Ovary (tissue), 7 donors: ENCODE measurements at regions not wholly inside any gene's neighbourhood (a gene's known extent, or its start where the extent isn't known, plus 50 kb on each side); places are given as distances from the start of the nearest gene placed in this dataset.

Experiments
- DNase-seq, 5 donors: peaks; one replicate each; pipeline ENCODE4 v3.0.0-alpha.2; 2019 to 2020
- H3K27ac ChIP-seq, 2 donors: fragments of 200-600 bp; one replicate each; pipeline versions ENCODE4 v1.5.1 to v1.8.0; 2019 to 2022
- H3K27me3 ChIP-seq: fragments of 200-600 bp; one replicate; pipeline ENCODE4 v1.8.0; 2022
- H3K36me3 ChIP-seq: fragments of 200-600 bp; sonication (generic); one replicate; pipeline ENCODE4 v1.5.1; 2019
- H3K4me1 ChIP-seq: one replicate; pipeline ENCODE4 v1.8.1; 2013; ENCODE audit warnings: mild to moderate bottlenecking, moderate library complexity; ENCODE audit not compliant: insufficient read depth
- H3K4me3 ChIP-seq: fragments of 200-600 bp; sonication (generic); one replicate; pipeline ENCODE4 v1.5.1; 2017
- H3K9me3 ChIP-seq, 2 donors: fragments of 200-600 bp in 1 of 2; sonication (generic) in 1 of 2; one replicate each; pipeline versions ENCODE4 v1.5.1 to v1.8.1; 2013 to 2019; ENCODE audit warnings: mild to moderate bottlenecking in 1 of 2, moderate library complexity in 1 of 2
- EP300 ChIP-seq: sonication (generic); formaldehyde crosslinking; IDR thresholded peaks from one replicate; pipeline ENCODE4 v1.6.1; 2017; ENCODE audit warnings: antibody characterized with exemption
- POLR2A ChIP-seq: fragments of 450-650 bp; IDR thresholded peaks from one replicate; pipeline ENCODE4 v1.6.1; 2017; ENCODE audit warnings: antibody characterized with exemption, mild to moderate bottlenecking, moderate library complexity
- WGBS, 3 donors: extraction: QIAGEN DNeasy Blood & Tissue Kit in 1 of 3; methylation state at CpG; one replicate each; pipeline versions ENCODE4 v1.1.5 to v1.1.7; 2013 to 2017; 5-methylcytosine and 5-hydroxymethylcytosine counted together
- intact Hi-C, 4 donors: fragments of 100-400 bp; cut with DNase I; formaldehyde crosslinking; loops; one replicate each; pipeline versions ENCODE4 v1.11.0 to v1.15.1; 2022 to 2023
- TF ChIP-seq, protein P1 (sequence below), 3 donors: fragments of 450-650 bp in 2 of 3; fragments of 200-600 bp in 1 of 3; IDR thresholded peaks; one replicate each; pipeline versions ENCODE4 v1.5.1 to v1.8.0; 2016 to 2022; ENCODE audit warnings: antibody characterized with exemption in 3 of 3, mild to moderate bottlenecking in 1 of 3
- donor health status: DM: no; HTN: no; CAD: no; lungs with moderate emphysema.
- donor health status: DM: no; HTN: no; CAD: no.
- donor health status: Bipolar disorder and iron deficiency.
- donor health status: DM: no; HTN: no; CAD: no.
- donor health status: DM: yes; HTN: yes; CAD: no.

DNA sequence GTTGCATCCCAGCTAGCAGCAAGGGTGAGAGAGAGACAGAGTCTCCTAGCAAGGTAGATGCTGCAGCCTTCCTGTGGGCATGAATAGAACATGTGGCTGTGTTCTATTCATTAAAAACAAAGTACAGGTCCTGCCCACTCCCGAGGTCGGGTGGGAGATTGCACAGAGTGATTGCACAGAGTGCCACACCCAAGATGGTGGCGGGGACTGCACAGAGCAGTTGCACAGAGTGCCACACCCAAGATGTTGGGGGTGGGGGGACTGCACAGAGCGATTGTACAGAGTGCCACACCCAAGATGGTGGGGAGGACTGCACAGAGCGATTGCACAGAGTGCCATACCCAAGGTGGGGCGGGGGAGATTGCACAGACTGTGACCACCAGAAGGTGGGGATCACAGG, 410.8 kb upstream of the EEF2KMT start:
- H3K9me3 ChIP-seq: no peaks in the 10 kb centered on the region
- H3K4me1 ChIP-seq: no peaks in the 10 kb centered on the region
- H3K36me3 ChIP-seq: no peaks in the 10 kb centered on the region
- no peak for DNase-seq
- H3K27ac ChIP-seq: no peak overlapping the region
- WGBS, 3 donors: 75 to 83% (median 78%) methylated on average over 6 of the region's 6 CpGs
- no peaks in the 10 kb centered on the region for H3K27me3 ChIP-seq
- H3K4me3 ChIP-seq: no peak overlapping the region
- intact Hi-C loops: no loop called here
- TF ChIP-seq POLR2A: no peak
- no peak for TF ChIP-seq EP300
- TF ChIP-seq, protein P1, sequence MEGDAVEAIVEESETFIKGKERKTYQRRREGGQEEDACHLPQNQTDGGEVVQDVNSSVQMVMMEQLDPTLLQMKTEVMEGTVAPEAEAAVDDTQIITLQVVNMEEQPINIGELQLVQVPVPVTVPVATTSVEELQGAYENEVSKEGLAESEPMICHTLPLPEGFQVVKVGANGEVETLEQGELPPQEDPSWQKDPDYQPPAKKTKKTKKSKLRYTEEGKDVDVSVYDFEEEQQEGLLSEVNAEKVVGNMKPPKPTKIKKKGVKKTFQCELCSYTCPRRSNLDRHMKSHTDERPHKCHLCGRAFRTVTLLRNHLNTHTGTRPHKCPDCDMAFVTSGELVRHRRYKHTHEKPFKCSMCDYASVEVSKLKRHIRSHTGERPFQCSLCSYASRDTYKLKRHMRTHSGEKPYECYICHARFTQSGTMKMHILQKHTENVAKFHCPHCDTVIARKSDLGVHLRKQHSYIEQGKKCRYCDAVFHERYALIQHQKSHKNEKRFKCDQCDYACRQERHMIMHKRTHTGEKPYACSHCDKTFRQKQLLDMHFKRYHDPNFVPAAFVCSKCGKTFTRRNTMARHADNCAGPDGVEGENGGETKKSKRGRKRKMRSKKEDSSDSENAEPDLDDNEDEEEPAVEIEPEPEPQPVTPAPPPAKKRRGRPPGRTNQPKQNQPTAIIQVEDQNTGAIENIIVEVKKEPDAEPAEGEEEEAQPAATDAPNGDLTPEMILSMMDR (IDR thresholded peaks at IDR 0.05): no peak

DNA sequence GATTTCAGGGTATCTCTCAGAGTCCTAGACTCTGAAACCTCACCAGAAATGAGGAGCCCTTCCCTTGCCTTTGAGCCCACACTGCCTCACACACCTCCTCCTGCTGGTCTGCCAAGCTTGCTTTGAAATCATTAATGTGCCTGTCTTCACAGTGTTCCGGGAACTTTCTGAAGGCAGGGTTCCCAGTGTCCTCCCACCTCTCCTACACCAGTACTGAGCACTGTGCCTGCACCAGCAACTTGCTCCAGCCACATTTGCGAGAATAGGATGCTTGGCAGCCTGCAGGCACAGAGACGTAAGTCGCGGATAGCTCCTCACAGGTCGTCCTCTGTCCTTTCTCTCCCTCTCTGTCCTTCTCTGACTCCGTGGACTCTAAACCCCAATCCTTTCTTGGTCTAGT, 408.4 kb upstream of the EEF2KMT start:
- WGBS, 3 donors: 61 to 63% (median 61%) methylated on average over 7 of the region's 7 CpGs
- no peak for DNase-seq
- intact Hi-C loops: no loop called here
- no peak overlapping the region for H3K27ac ChIP-seq
- no peaks in the 10 kb centered on the region for H3K36me3 ChIP-seq
- no peaks in the 10 kb centered on the region for H3K4me1 ChIP-seq
- H3K4me3 ChIP-seq: no peak overlapping the region
- no peaks in the 10 kb centered on the region for H3K9me3 ChIP-seq
- TF ChIP-seq POLR2A: no peak
- TF ChIP-seq EP300: no peak
- TF ChIP-seq, protein P1 (IDR thresholded peaks at IDR 0.05): no peak
- H3K27me3 ChIP-seq: no peaks in the 10 kb centered on the region

DNA sequence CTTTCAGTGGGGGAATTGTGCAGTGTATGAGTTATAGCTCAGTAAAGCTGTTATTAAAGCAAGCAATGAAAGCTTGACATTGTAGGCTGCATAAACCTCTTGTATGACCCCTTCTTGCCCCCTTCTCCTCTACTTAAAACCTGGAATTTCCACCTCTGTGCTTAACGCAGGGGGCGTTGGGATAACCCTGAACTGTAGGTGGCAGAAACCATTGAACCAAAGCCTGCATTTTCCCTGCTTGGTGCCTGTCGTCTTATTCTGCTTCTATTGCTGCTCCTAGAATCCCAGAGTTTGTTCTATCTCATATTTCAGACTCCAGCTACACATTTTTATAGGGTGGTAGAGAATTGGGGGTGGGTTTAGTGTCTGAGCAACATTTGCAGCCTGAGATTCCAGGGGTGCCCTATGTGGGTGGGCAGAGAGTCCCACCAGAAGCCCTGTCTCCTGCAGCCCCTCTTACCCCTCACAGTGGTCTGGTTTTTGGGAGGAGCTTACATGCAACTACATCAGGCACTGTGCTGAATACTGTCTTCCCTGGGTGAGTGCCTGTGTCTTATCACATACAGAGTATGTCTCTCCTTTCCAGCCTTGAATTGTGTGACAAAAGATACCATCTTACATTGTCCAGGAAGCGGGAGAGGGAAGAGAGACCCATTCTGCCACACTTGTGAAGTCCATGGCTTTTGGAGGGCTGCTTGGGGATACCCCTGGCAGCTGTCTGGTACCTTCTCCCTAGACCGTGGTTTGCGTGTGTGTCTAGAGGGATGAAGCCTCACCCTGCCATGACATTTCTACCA, 407.7 kb upstream of the EEF2KMT start:
- Histone ChIP-seq H3K4me1 (no peaks in the 10 kb centered on the region), H3K9me3 (no peaks in the 10 kb centered on the region), H3K36me3 (no peaks in the 10 kb centered on the region), H3K27me3 (no peaks in the 10 kb centered on the region), H3K4me3 (no peak overlapping the region), H3K27ac (no peak overlapping the region)
- no peak for DNase-seq
- TF ChIP-seq, protein P1 (IDR thresholded peaks at IDR 0.05): no peak
- TF ChIP-seq EP300: no peak
- no peak for TF ChIP-seq POLR2A
- 31 to 46% (median 38%) methylated on average over 6 of the region's 6 CpGs for WGBS, 3 donors
- intact Hi-C loops: no loop called here

DNA sequence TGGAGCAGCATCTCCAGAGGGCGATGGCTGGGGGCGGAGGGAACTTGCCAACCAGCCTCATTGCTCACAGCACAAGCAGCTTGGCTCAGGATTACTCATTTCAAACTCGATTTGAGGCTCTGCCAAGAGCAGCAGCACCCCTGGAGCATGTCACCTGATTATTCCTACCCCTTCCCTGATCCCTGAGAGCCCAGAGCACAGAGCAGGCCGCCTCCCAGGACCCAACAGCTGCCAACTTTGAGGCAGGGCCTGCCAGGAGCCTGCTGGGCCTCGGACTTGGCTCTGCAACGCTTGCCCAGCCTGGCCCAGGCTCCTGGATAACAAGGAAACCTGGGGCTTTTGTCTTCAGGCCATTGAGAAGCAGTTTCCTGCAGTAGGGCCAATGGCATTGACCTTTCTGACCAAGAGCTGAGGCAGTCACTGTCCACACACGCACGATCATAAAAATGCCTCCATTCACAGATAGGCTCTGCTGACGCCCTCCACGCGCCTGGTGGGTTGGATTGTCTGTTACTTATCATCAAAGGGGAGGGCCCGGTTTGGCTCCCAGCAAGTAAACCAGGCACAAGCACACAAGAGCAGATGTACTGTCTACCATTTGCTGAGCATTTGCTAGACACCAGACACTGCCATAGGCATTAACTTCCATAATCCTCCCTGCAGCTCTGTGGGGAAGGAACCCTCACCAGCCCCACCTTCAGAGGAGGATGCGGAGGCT, 406.6 kb upstream of the EEF2KMT start:
- DNase-seq: no peak
- no peaks in the 10 kb centered on the region for H3K4me1 ChIP-seq
- intact Hi-C loops: no loop called here
- H3K27me3 ChIP-seq: no peaks in the 10 kb centered on the region
- H3K9me3 ChIP-seq: no peaks in the 10 kb centered on the region
- no peaks in the 10 kb centered on the region for H3K36me3 ChIP-seq
- 21 to 22% (median 21%) methylated on average over 12 to 13 of the region's 13 CpGs for WGBS, 3 donors
- TF ChIP-seq, protein P1 (IDR thresholded peaks at IDR 0.05): no peak
- TF ChIP-seq EP300 (no peak), POLR2A (no peak)
- H3K27ac ChIP-seq: no peak overlapping the region
- no peak overlapping the region for H3K4me3 ChIP-seq
